Colonic mucosa (tissue), 4 donors: ENCODE measurements at regions not wholly inside any gene's neighbourhood (a gene's known extent, or its start where the extent isn't known, plus 50 kb on each side); places are given as distances from the start of the nearest gene placed in this dataset.

Source experiments
- DNase-seq: peaks from one replicate; pipeline ENCODE4 v3.0.0-alpha.2; 2020
- H3K27ac ChIP-seq: fragments of 200-600 bp; one replicate; pipeline ENCODE4 v1.8.0; 2021
- H3K27me3 ChIP-seq: fragments of 200-600 bp; one replicate; pipeline ENCODE4 v1.8.0; 2021
- H3K36me3 ChIP-seq: fragments of 200-600 bp; one replicate; pipeline ENCODE4 v1.8.0; 2021
- H3K4me1 ChIP-seq: fragments of 200-600 bp; one replicate; pipeline ENCODE4 v1.8.0; 2021; ENCODE audit warnings: mild to moderate bottlenecking
- H3K4me3 ChIP-seq: fragments of 200-600 bp; one replicate; pipeline ENCODE4 v1.8.0; 2021
- H3K9ac ChIP-seq, 2 donors: one replicate each; pipeline ENCODE4 v1.7.0; 2013; ENCODE audit warnings: control low read depth in 2 of 2, low read depth in 2 of 2, low read length in 2 of 2
- H3K9me3 ChIP-seq: fragments of 200-600 bp; one replicate; pipeline ENCODE4 v1.8.0; 2021
- intact Hi-C: fragments of 100-400 bp; cut with DNase I; formaldehyde crosslinking; loops from one replicate; pipeline ENCODE4 v1.14.1; 2022
- TF ChIP-seq, protein P1 (sequence below): fragments of 200-600 bp; IDR thresholded peaks from one replicate; pipeline ENCODE4 v1.8.0; 2022; ENCODE audit warnings: antibody characterized with exemption, mild to moderate bottlenecking
- donor health status: healthy.
- donor health status: DM: no; HTN: no; CAD: no.
- donor health status: DM: no; HTN: no; CAD: no.

DNA sequence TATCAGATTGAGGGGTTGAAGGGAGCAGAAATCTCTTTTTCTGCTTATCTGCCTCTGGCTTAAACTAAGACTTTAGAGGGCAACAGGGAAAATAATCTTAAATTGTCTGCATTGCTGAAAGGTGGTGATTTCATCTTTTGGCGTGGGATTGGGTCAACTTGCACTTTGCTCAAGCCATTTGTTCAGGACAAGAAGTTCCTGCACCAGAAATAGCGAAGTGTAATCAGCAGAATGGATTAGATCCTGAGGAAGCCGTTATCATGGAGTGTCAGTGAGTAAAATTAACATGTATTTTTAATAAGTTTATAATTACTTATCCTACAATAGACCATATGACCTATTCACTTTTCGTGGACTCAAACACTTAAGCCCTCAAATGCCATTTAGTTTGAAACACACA, 249.3 kb downstream of the CD83 start:
- no peak overlapping the region for H3K9ac ChIP-seq
- no peaks in the 10 kb centered on the region for H3K4me1 ChIP-seq
- intact Hi-C loops: no loop called here
- H3K4me3 ChIP-seq: no peak overlapping the region
- no peak for DNase-seq
- H3K36me3 ChIP-seq: no peaks in the 10 kb centered on the region
- H3K27me3 ChIP-seq: no peaks in the 10 kb centered on the region
- H3K27ac ChIP-seq: no peak overlapping the region
- H3K9me3 ChIP-seq: no peaks in the 10 kb centered on the region
- TF ChIP-seq, protein P1, sequence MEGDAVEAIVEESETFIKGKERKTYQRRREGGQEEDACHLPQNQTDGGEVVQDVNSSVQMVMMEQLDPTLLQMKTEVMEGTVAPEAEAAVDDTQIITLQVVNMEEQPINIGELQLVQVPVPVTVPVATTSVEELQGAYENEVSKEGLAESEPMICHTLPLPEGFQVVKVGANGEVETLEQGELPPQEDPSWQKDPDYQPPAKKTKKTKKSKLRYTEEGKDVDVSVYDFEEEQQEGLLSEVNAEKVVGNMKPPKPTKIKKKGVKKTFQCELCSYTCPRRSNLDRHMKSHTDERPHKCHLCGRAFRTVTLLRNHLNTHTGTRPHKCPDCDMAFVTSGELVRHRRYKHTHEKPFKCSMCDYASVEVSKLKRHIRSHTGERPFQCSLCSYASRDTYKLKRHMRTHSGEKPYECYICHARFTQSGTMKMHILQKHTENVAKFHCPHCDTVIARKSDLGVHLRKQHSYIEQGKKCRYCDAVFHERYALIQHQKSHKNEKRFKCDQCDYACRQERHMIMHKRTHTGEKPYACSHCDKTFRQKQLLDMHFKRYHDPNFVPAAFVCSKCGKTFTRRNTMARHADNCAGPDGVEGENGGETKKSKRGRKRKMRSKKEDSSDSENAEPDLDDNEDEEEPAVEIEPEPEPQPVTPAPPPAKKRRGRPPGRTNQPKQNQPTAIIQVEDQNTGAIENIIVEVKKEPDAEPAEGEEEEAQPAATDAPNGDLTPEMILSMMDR: no peak

DNA sequence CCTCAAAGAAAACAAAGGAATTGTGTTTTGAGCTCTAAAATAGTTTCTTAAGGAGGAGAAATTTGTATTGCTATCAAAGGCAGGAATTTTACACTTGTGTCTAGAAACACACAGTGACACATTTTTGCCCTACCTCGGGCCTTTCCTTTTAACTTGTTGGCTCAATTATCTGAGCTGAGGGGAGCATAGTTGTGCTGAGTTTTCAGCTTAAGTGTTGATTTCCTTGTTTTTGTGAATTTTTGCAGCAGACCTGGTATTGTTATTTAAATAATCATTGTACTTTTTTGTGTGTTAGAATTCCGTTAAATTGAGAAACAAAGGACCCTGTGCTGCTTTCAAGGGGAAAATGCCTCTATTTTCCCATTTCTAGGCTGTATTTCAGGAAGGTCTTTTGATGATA, 249.7 kb downstream of the CD83 start:
- H3K9ac ChIP-seq: no peak overlapping the region
- TF ChIP-seq, protein P1: no peak
- no peaks in the 10 kb centered on the region for H3K36me3 ChIP-seq
- H3K4me3 ChIP-seq: no peak overlapping the region
- no peaks in the 10 kb centered on the region for H3K4me1 ChIP-seq
- no peaks in the 10 kb centered on the region for H3K27me3 ChIP-seq
- no peak overlapping the region for H3K27ac ChIP-seq
- DNase-seq: no peak
- H3K9me3 ChIP-seq: no peaks in the 10 kb centered on the region
- intact Hi-C loops: no loop called here

GRCh38 chr6:14369717-14370116, 252.1 kb downstream of the CD83 start:
- TF ChIP-seq, protein P1: no peak
- H3K27me3 ChIP-seq: no peaks in the 10 kb centered on the region
- H3K4me3 ChIP-seq: no peak overlapping the region
- no peaks in the 10 kb centered on the region for H3K9me3 ChIP-seq
- no peaks in the 10 kb centered on the region for H3K36me3 ChIP-seq
- no peak overlapping the region for H3K9ac ChIP-seq
- no peak overlapping the region for H3K27ac ChIP-seq
- intact Hi-C loops: no loop called here
- DNase-seq: no peak
- H3K4me1 ChIP-seq: no peaks in the 10 kb centered on the region

DNA sequence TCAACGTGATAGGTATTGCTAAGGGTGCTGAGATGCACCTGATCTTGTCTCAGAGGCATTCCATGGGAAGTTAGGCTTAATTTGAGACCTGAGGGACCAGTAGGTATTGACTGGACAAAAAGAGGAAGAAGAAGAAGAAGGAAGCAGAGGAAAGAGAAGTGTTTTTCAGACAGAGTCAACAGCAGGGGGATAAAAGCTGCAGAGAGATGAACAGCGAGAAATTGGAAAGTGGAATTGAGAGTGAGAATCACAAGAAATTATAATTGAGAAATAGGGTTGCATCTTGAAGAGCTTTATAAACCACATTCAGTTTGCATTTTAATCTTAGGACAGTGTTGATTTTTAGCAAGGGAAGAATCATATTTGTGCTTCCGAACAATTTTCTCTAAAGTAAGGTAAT, 254.0 kb downstream of the CD83 start:
- intact Hi-C loops: no loop called here
- H3K36me3 ChIP-seq: no peaks in the 10 kb centered on the region
- no peak overlapping the region for H3K27ac ChIP-seq
- H3K9me3 ChIP-seq: no peaks in the 10 kb centered on the region
- no peaks in the 10 kb centered on the region for H3K27me3 ChIP-seq
- TF ChIP-seq, protein P1: no peak
- no peaks in the 10 kb centered on the region for H3K4me1 ChIP-seq
- DNase-seq: no peak
- no peak overlapping the region for H3K4me3 ChIP-seq
- H3K9ac ChIP-seq: no peak overlapping the region

GRCh38 chr6:14372734-14373489, 255.3 kb downstream of the CD83 start:
- H3K9ac ChIP-seq: no peak overlapping the region
- no peaks in the 10 kb centered on the region for H3K36me3 ChIP-seq
- H3K4me3 ChIP-seq: no peak overlapping the region
- intact Hi-C loops: no loop called here
- no peak overlapping the region for H3K27ac ChIP-seq
- no peaks in the 10 kb centered on the region for H3K9me3 ChIP-seq
- TF ChIP-seq, protein P1: no peak
- no peak for DNase-seq
- H3K27me3 ChIP-seq: no peaks in the 10 kb centered on the region
- no peaks in the 10 kb centered on the region for H3K4me1 ChIP-seq
